NCI-H774 (cell line): ENCODE measurements at regions not wholly inside any gene's neighbourhood (a gene's known extent, or its start where the extent isn't known, plus 50 kb on each side); places are given as distances from the start of the nearest gene placed in this dataset.

Experiments
- DNase-seq: peaks from one replicate; lab custom pipeline; 2025; lab: John Stamatoyannopoulos, UW

DNA sequence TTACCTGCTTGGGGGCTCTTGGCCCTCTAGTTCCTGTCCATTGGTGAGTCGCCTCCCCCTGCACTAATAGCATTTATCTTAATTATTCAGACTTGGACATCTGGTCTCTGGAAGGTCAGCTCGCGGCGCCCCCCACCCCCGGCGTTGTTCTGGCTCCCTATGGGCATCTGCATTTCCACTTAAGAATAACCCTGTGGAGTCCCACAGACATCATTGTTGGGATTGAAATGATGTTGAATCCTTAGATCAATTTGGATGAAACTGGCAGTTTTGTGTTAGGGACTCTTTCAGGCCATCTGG, 313.8 kb upstream of the HS6ST1 start:
- DNase-seq: no peak

DNA sequence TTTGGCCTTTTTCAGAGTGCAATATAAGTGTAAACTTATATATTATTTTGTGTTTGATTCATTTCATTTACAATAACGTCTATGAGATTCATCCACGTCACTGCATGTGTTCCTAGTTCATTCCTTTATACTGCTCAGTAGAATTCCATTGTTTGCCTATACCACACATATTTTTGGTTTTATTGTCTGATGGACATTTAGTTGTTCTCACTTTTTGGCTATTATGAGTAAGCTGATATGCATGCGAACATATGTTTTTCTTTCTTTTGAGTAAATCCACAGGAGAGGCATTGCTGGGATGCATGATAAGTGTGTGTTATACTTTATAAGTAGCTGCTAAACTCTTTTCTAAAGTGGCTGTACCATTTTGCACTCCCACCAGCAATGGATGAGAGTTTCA, 314.8 kb upstream of the HS6ST1 start:
- no peak for DNase-seq

DNA sequence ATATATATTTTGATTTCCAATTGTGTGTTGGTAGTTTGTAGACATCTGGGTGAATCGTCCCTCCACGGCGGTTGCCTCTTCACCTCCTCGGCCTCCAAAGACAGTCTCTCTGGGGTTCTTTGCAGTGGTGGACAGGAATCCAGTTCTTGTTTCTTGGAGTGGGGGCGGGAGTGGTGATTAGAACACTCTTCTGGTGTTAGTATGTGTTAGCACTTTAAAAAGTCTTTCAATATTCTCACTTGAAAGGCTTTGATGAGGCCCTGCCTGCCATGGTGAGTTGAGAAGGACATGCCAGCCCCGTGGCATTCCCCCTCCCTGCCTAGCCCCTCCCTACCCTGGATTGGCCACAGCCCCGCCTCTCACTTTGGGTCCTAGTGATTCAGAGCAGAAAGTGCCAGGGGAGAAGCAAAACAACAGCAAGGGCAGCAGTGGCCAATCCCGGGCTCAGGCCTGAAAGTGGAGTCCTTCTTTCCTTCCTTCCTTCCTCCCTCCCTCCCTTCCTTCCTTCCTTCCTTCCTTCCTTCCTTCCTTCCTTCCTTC, 316.8 kb upstream of the HS6ST1 start:
- DNase-seq: no peak

DNA sequence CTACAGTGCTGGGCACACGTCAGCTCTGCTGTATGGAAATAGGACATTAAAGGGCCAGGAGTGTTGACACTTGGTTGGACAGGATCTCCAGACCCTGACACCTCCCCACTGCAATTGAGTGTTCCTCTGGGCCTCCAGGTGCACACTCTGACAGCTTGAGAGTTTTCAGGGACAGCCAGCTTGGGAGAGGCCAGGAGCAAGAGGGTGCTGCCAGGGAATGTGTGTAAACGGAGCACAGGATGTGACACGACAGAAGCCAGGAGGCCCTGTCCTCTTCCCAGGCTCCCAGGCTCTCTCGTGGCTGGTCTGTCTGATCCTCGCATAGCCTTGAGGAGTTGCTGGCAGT, 318.1 kb upstream of the HS6ST1 start:
- no peak for DNase-seq

DNA sequence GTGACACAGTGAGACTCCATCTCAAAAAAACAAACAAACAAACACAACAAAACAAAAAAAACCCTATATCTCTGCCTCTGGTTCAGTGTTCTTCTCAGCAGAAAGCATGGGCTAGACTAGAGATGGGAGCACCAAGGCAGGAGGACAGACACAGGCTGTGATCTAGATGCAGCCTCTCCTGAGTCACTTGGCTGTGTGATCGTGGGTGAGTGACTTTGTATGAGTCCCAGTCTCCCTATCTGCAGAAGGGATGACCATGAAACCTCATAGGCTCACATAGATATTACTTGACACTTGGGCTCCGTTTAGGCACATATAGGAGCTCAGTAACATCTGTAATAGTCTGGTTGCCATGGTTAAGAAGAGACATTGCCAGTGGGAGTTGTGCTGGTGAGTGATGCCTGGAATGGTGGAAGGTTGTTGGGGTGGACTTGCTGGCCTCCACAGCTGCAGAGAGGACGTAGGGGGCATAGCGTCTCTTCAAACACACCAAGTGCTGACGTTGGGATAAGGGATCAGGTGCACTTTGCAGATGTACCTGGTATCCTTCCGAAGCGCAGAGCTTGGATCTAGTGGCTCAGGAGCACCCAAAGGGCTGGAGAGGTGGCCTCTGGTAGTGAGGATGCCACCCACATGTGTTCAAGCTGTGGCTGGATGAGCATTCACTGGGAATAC, 318.9 kb upstream of the HS6ST1 start:
- DNase-seq: no peak

DNA sequence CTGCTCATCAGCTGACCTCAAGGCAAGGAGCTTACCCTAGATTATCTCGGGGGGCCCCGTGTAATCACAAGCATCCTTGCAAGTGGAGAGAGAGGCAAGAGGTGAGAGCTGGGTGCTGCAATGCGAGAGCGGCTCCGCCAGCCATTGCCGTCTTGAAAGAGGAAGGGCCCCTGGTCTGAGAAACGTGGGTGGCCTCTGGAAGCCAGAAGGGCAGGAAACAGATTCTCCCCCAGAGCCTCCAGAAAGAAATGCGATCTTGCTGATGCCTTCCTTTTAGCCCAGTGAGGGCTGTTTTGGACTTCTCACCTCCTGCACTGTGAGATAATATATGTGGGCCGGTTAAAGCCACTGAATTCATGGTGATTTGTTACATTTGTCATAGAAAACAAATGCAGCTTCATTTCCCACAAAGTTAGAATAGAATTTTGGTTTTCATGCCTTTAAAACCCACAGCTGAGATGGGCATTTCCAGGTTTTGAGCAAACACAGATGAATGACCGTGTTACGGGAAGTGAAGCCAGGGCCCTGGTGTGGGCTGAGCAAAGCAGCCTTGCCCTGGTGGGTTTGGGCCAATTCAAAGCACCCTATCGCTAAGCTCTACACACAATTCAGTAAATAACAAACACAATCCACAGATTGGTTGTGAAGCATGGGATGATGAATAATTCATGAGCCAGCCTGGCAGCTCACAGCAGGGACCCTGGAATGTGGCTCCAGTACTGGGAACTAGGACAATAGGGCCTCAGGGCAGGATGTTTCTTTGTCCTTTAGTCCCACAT, 319.9 kb upstream of the HS6ST1 start:
- DNase-seq: no peak

DNA sequence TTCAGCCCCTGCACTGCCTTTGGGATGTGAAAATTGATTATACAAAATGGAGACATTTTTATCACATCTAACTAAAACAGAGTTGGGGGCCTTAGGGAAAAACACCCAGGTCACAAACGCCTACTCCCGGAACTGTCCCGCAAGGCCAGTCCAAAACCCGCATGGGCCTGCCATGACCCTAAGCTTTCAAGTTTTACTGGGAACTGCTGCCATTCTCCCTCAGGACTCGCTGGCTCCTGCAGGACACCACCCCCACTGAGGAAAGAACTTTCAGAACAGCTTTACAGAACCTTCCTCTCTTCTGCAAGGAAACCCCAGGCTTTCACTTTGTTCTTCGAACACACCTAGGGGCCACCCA, 320.4 kb upstream of the HS6ST1 start:
- no peak for DNase-seq

DNA sequence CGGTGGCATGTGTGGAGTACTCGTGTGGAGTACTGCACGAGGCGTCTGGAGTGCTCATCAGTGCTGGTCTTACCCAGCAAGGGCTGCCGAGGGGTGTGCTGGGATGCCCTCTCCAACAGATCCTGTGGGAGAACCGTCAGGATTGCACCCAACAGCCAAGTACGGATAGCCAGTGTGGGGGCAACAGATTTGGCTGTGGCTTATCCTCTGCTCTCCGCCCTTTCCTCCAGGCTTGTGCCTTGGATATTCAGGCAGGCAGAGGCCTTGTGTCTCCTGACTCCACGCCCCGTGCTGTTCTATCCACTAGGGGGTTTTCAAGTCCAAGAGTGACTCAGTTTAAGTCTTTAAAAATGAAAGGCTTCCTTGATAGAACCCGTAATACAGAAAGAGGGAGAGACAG, 321.0 kb upstream of the HS6ST1 start:
- DNase-seq: no peak

DNA sequence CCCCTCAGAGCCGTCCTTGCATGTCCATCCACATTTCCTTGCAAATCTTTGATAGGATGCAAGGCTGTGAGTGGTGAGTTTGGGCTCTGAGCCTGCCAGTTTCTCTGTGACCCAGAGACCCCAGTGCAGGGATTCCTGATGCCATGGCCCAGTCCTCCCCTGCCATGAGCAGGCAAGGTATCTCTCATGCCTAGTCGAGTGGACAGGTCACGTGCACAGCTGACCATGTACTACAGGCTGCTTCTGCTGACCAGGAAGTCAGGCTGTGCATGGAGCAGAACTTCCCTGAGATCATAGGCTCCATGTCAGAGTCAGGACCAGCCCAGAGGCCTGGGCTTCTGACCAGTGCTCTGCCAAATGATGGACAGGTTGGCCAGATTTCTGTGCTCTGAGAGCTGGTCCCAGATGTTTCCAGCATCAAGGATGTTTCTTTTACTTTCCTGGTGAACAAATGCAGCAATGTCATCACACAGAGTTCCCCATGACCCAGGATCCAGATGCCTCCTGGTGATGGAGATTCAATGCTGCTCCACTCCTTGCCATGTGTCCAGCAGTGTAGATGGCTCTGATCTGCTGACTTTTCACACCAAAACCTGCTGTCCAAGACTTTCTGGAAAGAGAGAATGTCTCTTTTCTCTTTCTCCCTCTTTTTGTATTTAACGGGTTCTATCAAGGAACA, 321.6 kb upstream of the HS6ST1 start:
- DNase-seq: no peak

DNA sequence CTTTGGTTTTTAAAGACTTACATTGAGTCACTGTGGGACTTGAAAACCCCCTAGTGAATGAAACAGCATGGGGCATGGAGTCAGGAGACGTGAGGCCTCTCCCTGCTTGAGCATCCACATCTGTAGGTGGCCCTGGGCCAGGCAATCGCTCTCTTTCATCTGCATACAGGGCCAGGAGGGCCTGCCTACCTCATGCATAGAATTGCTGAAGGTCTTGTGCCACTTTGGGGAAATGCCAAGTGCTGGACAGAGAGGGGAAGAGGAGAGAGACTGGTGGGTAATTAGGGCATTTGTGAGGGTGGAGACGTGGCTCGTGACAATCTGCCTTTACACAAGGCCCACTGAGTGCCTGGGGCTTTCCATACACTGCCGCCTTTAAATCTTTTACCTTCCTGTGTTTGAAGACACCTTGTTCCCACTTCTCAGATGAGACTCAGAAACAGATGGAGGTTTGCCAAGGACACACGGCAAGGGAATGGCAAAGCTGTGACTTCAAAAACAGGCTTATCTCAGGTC, 322.2 kb upstream of the HS6ST1 start:
- DNase-seq: no peak

DNA sequence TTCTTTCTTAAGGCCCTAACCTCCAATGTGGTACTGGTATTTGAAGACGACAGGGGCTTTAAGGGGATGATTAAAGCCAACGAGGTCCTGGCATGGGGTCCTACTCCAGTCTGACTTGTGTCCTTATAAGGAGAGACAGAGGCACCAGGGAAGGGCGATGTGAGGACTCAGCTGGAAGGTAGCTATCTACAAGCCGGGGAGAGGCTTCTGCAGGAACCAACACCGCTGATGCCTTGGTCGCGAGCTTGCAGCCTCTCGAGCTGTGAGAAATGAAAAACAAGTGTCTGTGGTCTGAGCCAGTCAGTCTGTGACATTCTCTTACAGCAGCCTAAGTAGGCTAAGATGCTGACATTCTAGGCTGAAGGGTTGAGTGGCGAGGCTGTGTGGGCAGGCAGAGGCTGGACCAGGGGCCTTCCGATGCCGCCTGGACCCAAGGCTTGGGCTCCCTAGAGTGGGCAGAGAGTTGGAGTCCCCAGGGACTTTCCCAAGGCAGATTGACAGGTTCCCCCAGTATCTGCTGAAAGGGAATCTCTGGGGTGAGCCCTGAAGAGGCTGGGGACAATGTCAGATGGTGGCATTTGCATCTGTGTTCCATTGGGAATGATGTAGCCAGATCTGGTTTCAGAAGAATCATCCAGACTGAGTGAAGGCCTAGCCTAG, 322.9 kb upstream of the HS6ST1 start:
- DNase-seq: no peak

DNA sequence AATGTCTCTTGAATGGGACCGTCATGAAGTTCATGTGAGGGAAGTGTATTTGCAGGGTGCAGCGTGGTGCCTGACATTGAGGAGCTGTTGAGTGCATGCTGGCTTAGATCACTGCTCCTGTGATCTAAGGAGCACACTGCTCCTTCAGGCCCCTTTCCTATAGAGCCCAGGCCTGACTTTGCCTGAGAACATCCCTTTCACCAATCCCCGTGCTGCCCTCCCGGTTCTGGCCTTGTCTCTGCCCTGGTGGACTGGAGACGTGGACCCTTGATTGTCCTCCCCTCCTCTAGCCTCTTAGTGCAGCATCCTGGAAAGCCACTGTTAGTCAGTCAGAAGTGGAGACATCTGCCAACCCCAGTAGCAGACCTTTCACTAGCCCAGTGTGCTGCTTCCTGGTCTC, 323.6 kb upstream of the HS6ST1 start:
- no peak for DNase-seq

DNA sequence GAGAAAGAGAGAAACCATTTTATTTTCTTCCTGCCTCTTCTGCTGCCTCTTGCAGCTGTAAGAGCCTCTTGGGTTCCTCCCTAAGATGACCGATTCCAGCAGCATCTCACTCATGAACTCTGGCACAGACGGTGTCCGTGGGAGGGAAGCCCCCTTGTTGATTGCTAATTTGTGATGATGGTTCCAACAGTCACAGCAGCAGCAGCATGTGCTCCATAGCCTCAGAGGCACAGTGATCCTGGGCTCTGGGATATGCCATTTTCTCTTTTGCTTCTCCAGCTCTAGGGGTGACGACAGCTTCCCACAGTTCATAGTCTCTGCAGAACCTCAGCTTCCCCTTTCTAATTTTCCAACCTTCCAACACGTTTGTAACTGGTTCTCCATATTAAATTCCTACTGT, 324.2 kb upstream of the HS6ST1 start:
- DNase-seq: no peak

DNA sequence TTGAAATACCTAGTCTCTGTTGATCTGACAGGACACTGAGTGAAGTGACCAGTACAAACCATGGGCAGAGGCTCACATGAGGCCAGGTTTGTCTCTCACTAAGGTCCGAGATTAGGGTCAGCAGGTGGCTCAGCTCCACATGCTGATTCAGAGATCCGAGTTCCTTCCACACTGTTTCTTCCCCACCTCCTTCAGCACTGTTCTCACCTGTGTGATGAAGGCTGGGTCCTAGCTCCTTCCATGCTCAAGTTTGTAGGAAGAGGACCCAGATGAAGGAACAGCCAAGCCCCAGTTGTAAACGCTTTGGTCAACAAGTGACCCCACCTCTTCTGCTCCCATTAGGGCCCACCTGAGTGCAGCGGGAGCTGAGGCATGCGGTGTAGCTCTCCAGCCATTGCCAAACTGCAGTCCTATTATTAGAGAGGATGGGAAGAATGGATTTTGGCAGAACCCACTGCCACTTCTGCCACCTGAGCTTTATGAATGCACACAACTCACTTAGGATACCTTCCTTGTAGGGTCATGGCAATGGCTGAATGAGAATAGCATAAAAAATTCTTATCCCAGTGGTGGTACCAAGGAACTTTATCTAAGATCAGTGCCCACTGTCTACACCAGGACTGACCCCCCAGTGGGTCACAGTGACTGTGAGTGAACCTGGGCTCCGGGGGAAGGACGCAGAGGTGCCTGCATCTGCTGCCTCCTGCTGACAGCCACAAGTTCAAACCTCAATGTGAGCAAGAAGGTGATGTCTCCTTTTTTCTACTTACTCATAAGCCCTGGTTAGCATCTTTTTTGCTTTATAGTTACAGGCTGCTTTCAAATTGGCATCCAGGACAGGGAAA, 324.8 kb upstream of the HS6ST1 start:
- no peak for DNase-seq

DNA sequence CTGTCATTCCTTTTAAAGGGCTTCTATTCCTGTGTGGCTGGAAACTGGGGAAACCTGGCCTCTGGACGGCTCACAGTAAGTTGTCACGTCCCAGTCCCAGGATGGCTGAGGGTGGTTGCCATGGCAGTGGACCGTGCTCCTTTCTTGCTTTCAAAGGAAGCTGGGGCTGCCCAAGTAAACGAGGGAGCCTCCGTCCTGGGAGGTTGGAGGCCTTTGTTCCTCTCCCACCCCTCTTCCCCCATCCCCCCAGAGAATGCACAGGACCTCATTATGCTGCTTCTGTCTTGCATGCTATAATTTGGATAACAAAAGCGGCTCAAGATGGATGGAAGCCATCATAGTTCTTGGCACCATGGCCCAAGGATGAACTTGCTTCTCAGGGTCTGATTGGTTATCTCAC, 325.5 kb upstream of the HS6ST1 start:
- no peak for DNase-seq

DNA sequence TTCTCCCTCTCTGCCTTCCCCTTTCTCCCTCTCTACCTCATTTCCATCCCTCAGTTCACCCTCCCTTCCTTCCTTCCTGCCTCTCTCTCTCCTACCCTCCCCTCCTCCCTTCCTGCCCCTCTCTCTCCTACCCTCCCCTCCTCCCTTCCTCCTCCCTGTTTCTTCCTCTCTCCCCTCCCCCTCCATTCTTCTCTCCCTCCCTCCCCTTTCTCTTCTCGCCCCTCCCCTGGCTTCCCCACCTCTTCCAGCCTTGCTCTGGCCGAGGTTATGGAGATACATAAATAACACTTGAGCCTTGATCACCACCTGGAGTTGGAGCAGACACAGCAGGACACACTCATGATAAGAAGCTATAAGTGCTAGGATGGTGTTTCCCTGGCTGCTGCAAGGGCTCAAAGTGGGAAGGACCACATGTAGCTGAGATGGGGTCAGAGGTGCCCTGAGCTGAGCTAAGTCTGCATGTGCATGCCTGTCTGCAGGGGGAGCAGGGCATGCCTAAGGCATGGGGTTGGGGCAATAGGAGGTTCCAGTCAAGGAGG, 326.1 kb upstream of the HS6ST1 start:
- no peak for DNase-seq

DNA sequence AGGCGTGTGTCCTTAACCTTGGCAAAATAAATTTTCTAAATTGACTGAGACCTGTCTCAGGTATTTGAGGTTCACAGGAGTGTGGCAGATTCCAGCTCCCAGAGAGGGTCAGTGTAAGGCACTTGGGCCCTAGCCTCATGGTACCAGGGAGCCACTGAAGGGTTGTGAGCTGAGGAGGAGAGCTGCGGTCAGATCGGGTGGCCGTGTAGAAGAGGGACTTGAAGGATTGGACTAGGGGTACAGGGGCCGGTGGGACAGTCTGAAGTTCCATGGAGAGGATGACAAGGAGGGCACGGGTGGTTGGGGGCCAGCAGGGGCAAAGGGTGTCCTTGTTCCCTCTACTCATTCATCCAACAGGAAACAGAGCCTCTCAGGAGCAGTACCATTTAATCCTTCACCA, 327.0 kb upstream of the HS6ST1 start:
- no peak for DNase-seq

DNA sequence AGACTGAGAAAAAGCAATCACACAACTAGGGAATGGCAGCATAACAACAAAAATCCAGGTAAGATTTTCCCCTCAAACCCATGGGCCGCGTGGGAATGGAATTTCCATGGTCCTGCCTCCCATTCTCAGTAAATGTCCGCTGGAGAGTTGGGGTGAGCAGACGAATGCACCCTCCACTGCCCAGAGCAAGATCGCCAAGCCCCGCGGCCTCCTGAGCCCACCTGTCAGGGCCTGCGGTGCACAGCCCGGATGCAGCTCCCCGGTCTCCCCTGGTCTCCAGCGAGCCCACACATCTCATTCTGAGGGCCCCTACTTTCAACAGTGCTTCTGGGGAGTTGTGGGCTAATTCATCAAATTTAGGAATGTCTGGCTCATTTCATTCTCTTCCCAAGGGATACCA, 327.4 kb upstream of the HS6ST1 start:
- DNase-seq: no peak

DNA sequence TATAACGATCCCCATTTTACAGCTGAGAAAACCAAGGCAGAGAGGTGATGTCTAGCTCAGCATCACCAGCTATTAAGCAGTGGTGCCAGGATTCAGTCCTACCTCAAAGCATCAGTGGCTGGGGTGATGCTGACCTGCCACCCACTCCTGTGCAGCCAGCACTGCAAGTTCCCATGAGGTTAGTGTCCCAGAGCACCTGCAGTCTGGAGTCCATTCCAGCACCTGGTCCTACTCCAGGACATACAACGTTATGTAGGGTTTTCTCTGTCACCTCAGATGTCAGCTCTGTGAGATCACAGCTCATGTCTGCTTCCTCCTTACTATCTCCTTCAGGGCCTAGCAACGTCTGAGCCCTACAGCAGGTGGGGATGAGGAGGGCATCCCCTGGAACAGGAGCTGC, 328.0 kb upstream of the HS6ST1 start:
- DNase-seq: no peak

DNA sequence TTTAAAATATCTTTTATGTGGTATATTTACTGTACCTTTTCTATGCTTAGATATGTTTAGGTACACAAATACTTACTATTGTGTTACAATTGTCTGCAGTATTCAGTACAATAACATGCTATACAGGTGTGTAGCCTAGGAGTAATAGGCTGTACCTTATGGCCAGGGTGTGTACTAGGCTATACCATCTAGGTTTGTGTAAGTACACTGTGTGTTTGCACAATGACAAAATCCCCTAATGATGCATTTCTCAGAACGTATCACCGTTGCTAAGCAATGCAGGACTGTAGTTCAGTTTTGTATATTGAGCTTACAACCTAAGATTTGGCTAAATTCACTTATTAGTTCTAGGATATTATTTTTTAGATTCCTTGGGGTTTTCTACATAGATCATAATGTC, 332.3 kb upstream of the HS6ST1 start:
- DNase-seq: no peak

DNA sequence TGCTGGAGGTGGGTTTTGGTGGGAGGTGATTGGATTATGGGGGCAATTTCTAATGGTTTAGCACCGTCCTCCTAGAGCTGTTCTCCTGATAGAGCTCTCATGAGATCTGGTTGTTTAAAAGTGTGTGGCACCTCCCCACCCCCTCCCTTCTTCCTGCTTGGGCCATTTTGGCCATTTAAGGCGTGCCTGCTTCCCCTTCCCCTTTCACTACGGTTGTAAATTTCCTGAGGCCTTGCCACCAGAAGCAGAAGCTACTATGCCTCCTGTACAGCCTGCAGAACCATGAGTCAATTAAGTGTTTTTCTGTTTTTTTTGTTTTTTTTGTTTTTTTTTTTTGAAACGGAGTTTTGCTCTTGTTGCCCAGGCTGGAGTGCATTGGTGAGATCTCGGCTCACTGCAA, 335.7 kb upstream of the HS6ST1 start:
- DNase-seq: no peak

DNA sequence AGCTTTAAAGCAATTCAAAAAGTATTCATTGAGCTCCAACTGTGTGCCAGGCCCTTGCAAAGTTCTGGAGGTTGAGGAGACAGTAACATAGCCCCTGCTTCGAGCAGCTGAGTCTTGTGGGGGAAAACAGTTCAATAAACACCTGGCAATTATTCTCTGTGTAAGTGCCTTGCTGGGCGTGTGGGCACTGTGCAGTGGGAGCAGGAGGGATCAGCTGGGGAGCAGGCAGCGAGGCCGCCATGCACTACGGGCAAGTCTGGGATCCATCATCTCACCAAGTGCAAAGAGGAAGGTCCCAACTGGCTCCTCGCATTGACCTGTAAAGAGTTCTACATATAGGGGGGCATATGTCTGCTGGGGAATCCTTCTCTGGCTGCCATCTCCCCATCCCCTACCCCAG, 342.2 kb upstream of the HS6ST1 start:
- no peak for DNase-seq
